OCI-LY1 (cell line): ENCODE measurements at regions not wholly inside any gene's neighbourhood (a gene's known extent, or its start where the extent isn't known, plus 50 kb on each side); places are given as distances from the start of the nearest gene placed in this dataset.

Experiments used
- EZH2 ChIP-seq: fragments of 200-600 bp; sonication (generic), shearing (Covaris generic); IDR thresholded peaks from 2 replicates; pipeline ENCODE4 v1.8.0; 2017; ENCODE audit warnings: borderline replicate concordance, mixed run types, mild to moderate bottlenecking, antibody characterized with exemption, low read length, moderate library complexity, mixed read lengths
- TF ChIP-seq, protein P1 (sequence below): fragments of 200-600 bp; sonication (generic), shearing (Covaris generic); IDR thresholded peaks from 2 replicates; pipeline ENCODE4 v1.5.1; 2017; ENCODE audit warnings: mild to moderate bottlenecking, antibody characterized with exemption, low read length, moderate library complexity, mixed read lengths

DNA sequence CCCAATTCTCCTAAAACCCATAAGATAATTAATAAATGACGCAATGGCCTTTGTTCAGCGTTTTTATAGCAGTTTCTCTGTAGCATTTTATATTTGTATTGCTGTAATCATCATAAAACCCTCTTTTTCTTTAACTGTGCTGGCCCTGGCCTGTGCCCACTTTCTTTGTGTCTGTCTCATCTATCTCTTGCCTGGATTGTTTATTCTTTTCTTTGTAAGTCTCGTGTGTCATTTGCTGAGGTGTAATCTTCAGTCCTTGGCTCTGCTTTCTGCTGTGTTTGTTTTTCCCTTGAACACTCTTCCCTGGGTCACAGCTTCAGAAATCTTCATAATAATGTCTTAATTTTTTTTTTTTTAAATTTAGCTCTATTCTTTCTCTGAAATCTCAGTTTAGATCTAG, 525.8 kb upstream of the LINC00305 start:
- TF ChIP-seq, protein P1, sequence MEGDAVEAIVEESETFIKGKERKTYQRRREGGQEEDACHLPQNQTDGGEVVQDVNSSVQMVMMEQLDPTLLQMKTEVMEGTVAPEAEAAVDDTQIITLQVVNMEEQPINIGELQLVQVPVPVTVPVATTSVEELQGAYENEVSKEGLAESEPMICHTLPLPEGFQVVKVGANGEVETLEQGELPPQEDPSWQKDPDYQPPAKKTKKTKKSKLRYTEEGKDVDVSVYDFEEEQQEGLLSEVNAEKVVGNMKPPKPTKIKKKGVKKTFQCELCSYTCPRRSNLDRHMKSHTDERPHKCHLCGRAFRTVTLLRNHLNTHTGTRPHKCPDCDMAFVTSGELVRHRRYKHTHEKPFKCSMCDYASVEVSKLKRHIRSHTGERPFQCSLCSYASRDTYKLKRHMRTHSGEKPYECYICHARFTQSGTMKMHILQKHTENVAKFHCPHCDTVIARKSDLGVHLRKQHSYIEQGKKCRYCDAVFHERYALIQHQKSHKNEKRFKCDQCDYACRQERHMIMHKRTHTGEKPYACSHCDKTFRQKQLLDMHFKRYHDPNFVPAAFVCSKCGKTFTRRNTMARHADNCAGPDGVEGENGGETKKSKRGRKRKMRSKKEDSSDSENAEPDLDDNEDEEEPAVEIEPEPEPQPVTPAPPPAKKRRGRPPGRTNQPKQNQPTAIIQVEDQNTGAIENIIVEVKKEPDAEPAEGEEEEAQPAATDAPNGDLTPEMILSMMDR, result no peak
- TF ChIP-seq EZH2, result no peak
